Ishikawa (cell line): ENCODE measurements at regions not wholly inside any gene's neighbourhood (a gene's known extent, or its start where the extent isn't known, plus 50 kb on each side); places are given as distances from the start of the nearest gene placed in this dataset.

Experiments
- CEBPB ChIP-seq: IDR thresholded peaks from 2 replicates; pipeline ENCODE4 v1.6.1; 2012
- CREB1 ChIP-seq: IDR thresholded peaks from 2 replicates; pipeline ENCODE4 v1.6.1; 2012; ENCODE audit warnings: low read depth
- TAF1 ChIP-seq: IDR thresholded peaks from 2 replicates; pipeline ENCODE4 v1.6.1; 2012; ENCODE audit warnings: low read depth, mild to moderate bottlenecking
- TCF12 ChIP-seq: IDR thresholded peaks from 2 replicates; pipeline ENCODE4 v1.6.1; 2012; ENCODE audit warnings: low read depth
- ZBTB7A ChIP-seq: IDR thresholded peaks from 2 replicates; pipeline ENCODE4 v1.6.1; 2012; ENCODE audit warnings: low read depth

DNA sequence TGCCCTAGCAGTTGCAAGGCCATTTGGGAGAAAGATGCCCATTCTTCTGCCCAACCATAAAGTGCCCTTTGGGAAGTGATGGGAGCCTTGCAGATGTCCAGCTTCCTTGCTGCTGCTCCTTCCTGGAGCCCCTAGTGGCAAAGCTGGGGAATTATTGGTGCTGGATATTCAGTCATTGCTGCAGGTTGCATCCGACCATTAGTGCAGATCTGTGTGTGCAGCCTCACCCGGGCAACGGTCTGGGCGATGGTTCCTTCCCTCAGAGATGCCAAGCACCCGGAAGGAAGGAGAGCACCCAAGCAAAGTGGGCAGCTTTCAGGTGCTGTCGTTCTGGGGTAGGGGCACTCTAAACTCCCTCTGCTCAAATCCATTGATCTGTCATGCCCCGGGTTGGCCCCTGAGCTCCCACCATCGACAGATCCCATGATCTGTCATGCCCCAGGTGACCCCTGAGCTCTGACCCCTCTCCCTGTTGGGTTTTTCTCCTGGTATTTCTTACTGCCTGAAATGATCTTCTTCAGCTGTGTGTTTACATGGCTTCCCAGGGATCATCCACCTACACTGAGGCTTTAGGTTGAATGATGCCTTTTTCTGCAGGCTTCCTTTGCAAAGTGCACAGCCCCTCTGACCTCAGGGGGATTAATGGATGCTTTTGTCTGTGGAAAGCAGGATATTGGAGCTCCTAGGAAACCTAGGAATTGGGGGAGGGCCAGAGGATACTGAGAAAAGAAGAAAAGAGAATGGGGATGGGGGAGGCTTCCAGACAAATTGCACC is 467.5 kb downstream of the PTPRU start:
- TF ChIP-seq TCF12 = no peak
- no peak for TF ChIP-seq CEBPB
- no peak for TF ChIP-seq TAF1
- no peak for TF ChIP-seq CREB1
- no peak for TF ChIP-seq ZBTB7A
